Left lung (tissue), 4 donors: ENCODE measurements at regions not wholly inside any gene's neighbourhood (a gene's known extent, or its start where the extent isn't known, plus 50 kb on each side); places are given as distances from the start of the nearest gene placed in this dataset.

Experiments
- ATAC-seq: fragments of 200-7000 bp; cut with Tn5 transposase; one replicate; pipeline ENCODE4 v1.9.1; 2020; ENCODE audit warnings: moderate library complexity
- DNase-seq, 4 donors: peaks; one replicate each; pipeline ENCODE4 v3.0.0-alpha.2; 2013 to 2020
- H3K27ac ChIP-seq, 2 donors: fragments of 200-600 bp; sonication (generic) in 1 of 2; one replicate each; pipeline versions ENCODE4 v1.5.0 to v1.8.0; 2020 to 2021
- H3K27me3 ChIP-seq, 2 donors: fragments of 200-600 bp; sonication (generic) in 1 of 2; one replicate each; pipeline versions ENCODE4 v1.5.0 to v1.8.0; 2020 to 2021
- H3K36me3 ChIP-seq, 2 donors: fragments of 200-600 bp; sonication (generic) in 1 of 2; one replicate each; pipeline versions ENCODE4 v1.5.0 to v1.8.0; 2020 to 2021
- H3K4me1 ChIP-seq, 2 donors: fragments of 200-600 bp; one replicate each; pipeline ENCODE4 v1.8.0; 2021
- H3K4me3 ChIP-seq, 2 donors: fragments of 200-600 bp; sonication (generic) in 1 of 2; one replicate each; pipeline versions ENCODE4 v1.5.0 to v1.8.0; 2020 to 2021; ENCODE audit warnings: mild to moderate bottlenecking in 1 of 2
- H3K9me3 ChIP-seq, 2 donors: fragments of 200-600 bp; sonication (generic) in 1 of 2; one replicate each; pipeline versions ENCODE4 v1.5.0 to v1.8.0; 2020 to 2021
- CTCF ChIP-seq, 2 donors: fragments of 200-600 bp; sonication (generic) in 1 of 2; IDR thresholded peaks; one replicate each; pipeline versions ENCODE4 v1.5.0 to v1.8.0; 2021; ENCODE audit warnings: antibody characterized with exemption in 2 of 2
- intact Hi-C, 2 donors: fragments of 100-400 bp; cut with DNase I; formaldehyde crosslinking; loops; one replicate each; pipeline versions ENCODE4 v1.11.2 to v1.14.2; 2022
- donor health status: DM: no; HTN: yes; CAD: no.
- donor health status: DM: no; HTN: no; CAD: no.

GRCh38 chr2:172193331-172194089 lies 90.8 kb upstream of the DLX2 start:
- Histone ChIP-seq H3K4me3 (no peak overlapping the region), H3K36me3 (no peaks in the 10 kb centered on the region), H3K27ac (no peak overlapping the region), H3K9me3 (peaks cover 0 to 21% of the 10 kb centered on the region in 2 donors), H3K27me3 (no peaks in the 10 kb centered on the region), H3K4me1 (peaks cover 0 to 4% of the 10 kb centered on the region in 2 donors)
- DNase-seq (no peak), ATAC-seq (no peak)
- intact Hi-C loops, result no loop called here
- no peak for TF ChIP-seq CTCF (IDR thresholded peaks at IDR 0.05)

GRCh38 chr2:172195836-172196376 lies 93.2 kb upstream of the DLX2 start:
- Histone ChIP-seq H3K9me3 (peaks cover 0 to 29% of the 10 kb centered on the region in 2 donors), H3K4me3 (no peak overlapping the region), H3K36me3 (no peaks in the 10 kb centered on the region), H3K27ac (no peak overlapping the region), H3K4me1 (peaks cover 0 to 11% of the 10 kb centered on the region in 2 donors), H3K27me3 (no peaks in the 10 kb centered on the region)
- TF ChIP-seq CTCF (IDR thresholded peaks at IDR 0.05), result no peak
- ATAC-seq (no peak), DNase-seq (no peak)
- intact Hi-C loops, result no loop called here

- no peaks in the 10 kb centered on the region for H3K27me3 ChIP-seq
- intact Hi-C loops, result no loop called here
- peaks cover 0 to 29% of the 10 kb centered on the region in 2 donors for H3K9me3 ChIP-seq
- DNase-seq, result peak in 2 of 4 donors; percentile 61 to 80
- H3K36me3 ChIP-seq, result no peaks in the 10 kb centered on the region
- peak overlapping the region in 1 of 2 donors; percentile 31 for H3K27ac ChIP-seq
- peak; percentile 82 for ATAC-seq
- TF ChIP-seq CTCF (IDR thresholded peaks at IDR 0.05), result no peak
- H3K4me3 ChIP-seq, result no peak overlapping the region
- peaks cover 0 to 11% of the 10 kb centered on the region in 2 donors for H3K4me1 ChIP-seq
Observed at GRCh38 chr2:172196768-172197431, 94.2 kb upstream of the DLX2 start.

DNA sequence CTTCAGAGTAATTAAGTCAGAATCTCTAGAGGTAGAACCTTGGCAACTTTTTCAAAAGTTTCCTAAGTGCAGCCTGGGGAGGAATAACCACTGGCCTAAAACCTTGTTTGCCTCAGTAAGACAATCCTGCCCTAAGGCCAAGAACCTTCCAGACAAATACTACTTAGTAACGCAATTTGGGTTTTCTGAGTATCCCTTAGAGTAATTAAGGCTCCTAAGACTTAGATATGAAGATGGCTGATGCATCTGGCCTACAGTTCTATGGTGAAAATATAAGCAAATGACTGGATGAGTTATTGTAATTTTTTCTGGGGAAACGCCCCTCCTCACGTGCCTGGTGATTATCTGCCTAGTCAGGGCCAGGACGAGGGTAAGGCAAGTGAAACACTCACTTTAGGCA lies 95.7 kb upstream of the DLX2 start:
- Histone ChIP-seq H3K27ac (no peak overlapping the region), H3K4me1 (peaks cover 0 to 11% of the 10 kb centered on the region in 2 donors)
- DNase-seq, result no peak

More for the DNA sequence above, 95.7 kb upstream of the DLX2 start:
- intact Hi-C loops, result no loop called here
- Histone ChIP-seq H3K4me3 (no peak overlapping the region), H3K9me3 (peaks cover 0 to 22% of the 10 kb centered on the region in 2 donors), H3K27me3 (no peaks in the 10 kb centered on the region), H3K36me3 (no peaks in the 10 kb centered on the region)
- no peak for TF ChIP-seq CTCF (IDR thresholded peaks at IDR 0.05)
- no peak for ATAC-seq
